HG02678 (cell line): ENCODE measurements at regions not wholly inside any gene's neighbourhood (a gene's known extent, or its start where the extent isn't known, plus 50 kb on each side); places are given as distances from the start of the nearest gene placed in this dataset.

Experiments used
- ATAC-seq: cut with Tn5 transposase; IDR thresholded peaks from one replicate; pipeline ENCODE4 v1.9.1; 2021; ENCODE audit warnings: mild to moderate bottlenecking, moderate library complexity; ENCODE audit not compliant: unreplicated experiment

- ATAC-seq, result no peak
Measured at GRCh38 chr4:188534297-188534696, 395.1 kb downstream of the TRIML1 start.

DNA sequence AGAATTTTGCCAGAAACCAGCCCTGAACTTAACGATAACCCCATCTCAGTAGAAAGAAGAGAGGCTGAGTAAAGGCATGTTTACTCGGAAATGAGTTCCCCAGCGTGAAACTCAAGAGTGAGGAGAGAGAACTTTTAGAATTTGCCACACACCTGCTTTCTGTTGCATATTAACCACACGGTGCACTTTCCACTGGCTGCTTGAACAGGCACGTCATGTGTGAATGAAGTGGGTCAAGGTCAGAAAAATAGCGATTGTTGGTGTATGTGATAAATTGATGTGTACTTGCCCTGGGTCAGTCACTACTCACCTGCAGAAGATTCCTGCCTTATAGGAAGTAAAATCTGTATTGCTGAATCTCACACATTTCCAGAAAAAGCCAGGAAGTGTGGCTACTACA lies 395.7 kb downstream of the TRIML1 start:
- ATAC-seq, result no peak

DNA sequence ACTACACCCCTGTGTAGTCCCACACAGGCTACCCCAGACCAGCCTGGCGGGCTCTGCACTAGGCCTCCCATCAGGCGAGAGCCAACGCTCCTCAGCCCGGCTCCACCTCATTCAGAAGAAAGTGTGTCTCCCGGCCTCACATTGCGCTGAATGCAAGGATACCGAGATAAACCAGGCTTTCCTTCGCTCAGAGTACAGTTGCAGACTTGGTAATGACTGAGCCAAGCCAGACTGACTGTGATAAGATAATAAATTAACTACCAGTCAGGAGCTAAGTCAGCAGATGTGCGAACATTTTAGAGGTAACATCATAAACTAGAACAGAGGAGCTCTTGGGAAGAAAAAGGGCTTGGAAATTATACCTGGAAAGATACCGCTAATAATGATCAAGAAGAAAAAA lies 397.6 kb downstream of the TRIML1 start:
- no peak for ATAC-seq

DNA sequence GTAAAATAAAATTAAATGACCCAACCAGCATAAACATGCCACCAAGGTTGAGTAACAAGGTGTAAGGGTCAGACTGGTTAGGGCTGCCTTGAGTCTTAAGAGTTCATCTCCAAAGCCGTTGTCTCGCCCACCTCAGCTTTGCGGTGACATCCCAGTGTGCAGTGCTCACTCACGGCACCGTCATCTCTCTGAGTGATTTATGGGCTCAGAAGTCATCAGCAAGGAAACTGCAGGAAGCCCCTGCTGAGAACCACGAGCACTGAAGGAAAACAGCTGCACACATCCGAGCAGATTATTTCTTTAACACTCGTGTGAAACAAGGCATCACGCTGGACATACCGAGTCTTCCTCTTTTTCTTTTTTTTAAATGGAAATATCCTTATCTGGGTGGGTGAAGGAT lies 411.1 kb downstream of the TRIML1 start:
- no peak for ATAC-seq

DNA sequence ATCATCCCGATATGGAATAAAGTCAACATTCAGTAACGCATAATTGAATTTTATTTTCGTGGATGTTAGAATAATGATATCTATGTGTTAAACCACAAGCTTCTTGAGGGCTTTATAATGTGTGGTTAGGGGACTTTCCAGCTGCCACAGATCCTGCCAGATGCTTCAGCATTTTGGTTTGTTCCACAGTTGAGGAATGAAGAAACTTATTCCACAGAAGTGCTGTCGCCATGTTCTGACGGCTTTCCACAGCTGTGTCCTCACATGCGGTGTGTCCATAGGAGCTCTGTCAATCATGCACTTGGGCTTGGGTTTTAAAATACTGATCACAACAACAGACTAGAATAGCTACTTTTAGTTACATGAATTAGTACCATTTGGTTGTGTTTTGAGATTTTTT lies 411.9 kb downstream of the TRIML1 start:
- ATAC-seq, result no peak

GRCh38 chr4:188552741-188553275 lies 413.6 kb downstream of the TRIML1 start:
- ATAC-seq, result no peak

DNA sequence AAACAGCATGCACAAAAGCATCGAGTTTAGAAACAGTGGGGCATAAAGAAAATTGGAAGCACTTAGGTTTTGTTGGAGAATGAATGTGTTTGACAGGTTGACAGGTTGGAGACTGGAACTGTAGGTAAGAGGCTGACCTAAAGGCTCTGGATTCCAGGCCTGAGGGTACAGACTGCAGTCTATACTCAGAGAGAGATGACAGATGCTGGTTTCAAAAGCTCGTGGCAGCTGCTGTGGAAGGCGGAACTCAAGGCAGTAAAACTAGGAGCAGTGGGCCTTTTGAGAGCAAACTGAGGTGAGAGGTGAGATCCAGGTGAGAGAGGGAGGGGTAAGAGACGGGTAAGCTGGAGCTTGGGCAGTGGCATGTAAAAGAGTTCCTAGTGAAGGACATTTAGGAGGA lies 415.2 kb downstream of the TRIML1 start:
- no peak for ATAC-seq

GRCh38 chr4:188573104-188573503 lies 433.9 kb downstream of the TRIML1 start:
- no peak for ATAC-seq

GRCh38 chr4:188578657-188579056 lies 439.4 kb downstream of the TRIML1 start:
- ATAC-seq, result no peak

GRCh38 chr4:188596021-188596420 lies 456.8 kb downstream of the TRIML1 start:
- no peak for ATAC-seq

DNA sequence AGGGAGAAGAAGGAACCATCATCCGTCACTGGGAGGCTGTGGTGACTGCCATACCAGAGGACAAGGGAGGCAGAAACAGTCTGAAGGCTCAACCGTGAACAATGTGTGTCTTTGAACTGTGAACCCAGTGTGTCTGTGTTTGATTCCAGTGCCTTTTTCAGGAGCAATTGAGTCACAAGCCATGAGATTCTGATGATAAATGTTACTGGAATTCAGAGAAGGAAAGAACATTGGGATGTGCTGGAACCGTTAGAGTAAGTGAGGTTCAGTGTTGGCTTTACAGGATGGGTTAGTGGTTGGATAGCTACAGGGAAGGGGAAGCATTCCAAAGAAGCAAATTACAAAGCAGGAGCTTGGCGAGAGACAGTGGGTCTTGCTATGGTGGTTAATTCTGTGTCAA lies 464.4 kb downstream of the TRIML1 start:
- ATAC-seq, result no peak

DNA sequence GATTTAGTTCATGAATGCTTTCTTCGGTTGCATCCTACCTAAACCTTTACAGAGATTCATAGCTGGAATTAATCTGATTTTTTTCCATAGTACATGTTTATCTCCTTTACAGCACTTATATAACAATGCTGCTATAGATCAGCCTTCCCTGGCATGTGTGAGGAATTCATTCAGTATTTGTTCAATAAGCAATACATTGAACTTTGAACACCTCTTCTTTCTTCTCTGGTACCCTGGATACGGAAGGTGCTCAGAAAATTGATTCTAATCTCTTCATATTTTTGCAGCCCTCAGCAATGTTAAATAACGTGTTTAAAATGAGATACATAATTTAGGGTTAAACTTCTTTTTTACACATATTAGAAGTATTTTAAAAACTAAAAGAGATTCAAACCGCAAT lies 467.4 kb downstream of the TRIML1 start:
- ATAC-seq, result no peak

- ATAC-seq, result no peak
Measured at GRCh38 chr4:188611143-188611542, 471.9 kb downstream of the TRIML1 start.

DNA sequence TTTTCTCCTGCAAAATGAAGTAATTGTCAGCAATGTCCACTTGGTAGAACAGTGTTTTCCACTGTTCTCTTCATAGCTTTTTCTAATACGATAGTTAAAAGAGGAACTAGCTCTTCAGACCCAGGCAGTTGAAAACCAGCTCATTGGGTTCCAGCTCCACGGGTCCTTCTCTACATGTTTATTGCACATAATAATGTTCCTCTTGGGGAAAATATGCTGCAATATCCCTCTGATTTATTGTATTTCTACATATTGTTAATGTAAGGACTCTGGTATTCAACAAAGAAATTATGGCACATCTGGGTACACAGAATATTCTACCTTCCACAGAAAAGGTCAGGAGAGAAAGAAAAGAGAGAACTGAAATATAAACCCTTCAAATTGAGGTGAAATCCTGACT lies 473.4 kb downstream of the TRIML1 start:
- ATAC-seq, result no peak

GRCh38 chr4:188613976-188614375 lies 474.7 kb downstream of the TRIML1 start:
- ATAC-seq, result no peak

DNA sequence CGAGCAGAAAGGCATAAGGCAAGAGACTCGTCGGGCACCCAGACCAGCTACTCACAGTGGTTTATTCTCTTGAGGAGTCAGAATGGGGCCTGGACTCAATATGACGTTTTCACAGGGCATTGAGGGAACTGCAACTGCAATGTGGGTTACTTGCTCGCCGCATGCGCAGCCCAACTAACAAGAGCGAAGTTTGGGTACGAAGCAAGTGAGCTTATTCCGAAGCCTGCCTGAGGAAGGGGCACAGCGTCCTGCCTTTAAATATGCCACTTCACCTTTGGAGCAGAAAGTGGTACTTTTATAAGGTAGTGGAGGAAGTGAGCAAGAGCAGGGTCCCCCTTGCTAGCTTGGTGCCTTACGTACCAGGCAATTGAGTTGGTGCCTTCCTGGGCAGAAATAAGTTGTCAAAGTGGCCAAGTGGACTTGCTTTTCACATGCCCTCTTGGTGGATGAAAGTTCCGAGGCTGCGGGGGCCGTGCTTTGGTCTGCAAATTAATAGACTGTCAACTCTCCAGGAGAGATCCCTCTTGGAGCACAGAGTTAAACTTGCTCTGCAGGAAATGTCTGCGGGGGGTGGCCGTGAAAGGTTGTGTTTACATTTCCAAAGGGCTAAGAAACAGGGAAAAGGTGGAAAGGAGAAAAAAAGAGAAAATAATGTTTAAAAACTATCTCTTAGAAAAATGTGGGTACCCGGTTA lies 480.4 kb downstream of the TRIML1 start:
- no peak for ATAC-seq

DNA sequence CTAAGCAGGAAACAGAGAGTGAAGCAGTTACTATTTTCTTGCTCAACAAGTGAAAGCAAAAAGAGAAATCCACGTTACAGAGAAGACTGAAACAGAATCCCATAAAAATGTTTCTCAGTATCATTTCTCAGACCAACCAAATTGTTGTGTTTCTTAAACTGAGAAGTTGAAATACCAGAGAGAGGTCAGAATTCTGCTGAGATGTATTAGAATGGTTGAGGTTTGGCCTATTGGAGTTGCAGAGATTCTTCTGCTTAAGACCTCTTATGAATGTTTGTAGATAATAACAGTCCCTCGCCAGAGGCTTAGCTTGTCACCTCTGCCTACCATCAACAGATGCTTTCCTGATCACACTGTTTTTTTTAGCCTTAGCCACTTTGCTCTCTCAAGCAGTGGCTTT lies 481.4 kb downstream of the TRIML1 start:
- ATAC-seq, result no peak

- no peak for ATAC-seq
Measured at GRCh38 chr4:188623314-188623854, 484.1 kb downstream of the TRIML1 start.

DNA sequence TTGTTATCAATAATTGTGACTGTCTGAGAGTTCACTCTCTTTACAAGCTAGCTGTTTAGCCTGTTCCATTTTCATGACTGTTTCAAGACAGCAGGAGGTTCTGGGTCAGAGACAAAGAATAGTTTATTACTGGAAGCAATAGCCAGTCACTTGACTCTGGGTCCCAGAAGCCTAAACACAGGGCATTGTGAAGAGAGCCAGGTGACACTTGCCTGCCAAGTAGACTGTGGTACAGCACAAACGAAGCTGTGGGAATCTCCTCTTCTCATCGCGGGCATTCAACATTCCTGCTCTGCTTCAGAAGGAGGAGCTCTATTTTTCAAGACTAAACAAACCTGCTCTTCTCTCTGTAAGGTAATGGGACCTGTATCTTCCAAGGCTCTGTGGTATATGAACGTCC lies 485.1 kb downstream of the TRIML1 start:
- ATAC-seq, result no peak

- ATAC-seq, result no peak
Measured at GRCh38 chr4:188627892-188628291, 488.7 kb downstream of the TRIML1 start.

DNA sequence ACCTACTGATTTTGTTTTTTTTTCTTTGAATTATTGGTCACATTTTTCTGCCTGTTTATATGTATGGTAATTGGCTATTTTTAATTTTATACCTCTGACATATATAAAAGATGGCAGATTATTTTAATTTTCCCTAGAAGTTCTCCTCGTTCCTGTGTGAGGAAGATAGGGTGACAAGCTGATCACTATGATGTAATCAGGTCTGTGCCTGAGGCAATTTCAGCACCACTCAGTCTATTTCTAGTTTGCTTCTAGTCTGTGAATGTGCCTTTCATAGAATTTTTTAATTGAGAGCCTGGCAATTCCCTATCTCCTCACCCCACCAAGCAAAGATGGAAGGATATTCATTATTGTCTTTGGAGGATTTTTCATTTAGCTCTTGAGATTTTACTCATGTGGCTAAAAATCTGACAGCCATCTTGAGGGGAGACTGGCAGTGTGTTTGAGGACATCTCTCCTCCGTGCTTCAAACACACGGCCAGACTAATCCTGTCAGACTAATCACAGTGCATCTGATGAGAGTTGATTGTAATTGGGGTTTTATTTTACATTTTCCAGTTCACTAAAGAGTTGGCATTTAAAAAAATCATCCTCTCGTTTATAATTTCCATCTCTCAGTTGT lies 500.3 kb downstream of the TRIML1 start:
- no peak for ATAC-seq

- ATAC-seq, result no peak
Measured at GRCh38 chr4:188647820-188648370, 508.7 kb downstream of the TRIML1 start.
